PC-9 (cell line): ENCODE measurements at regions not wholly inside any gene's neighbourhood (a gene's known extent, or its start where the extent isn't known, plus 50 kb on each side); places are given as distances from the start of the nearest gene placed in this dataset.

Experiments
- CTCF ChIP-seq: fragments of 200-600 bp; sonication (generic); conservative IDR thresholded peaks from 2 replicates; pipeline ENCODE4 v1.6.1; 2017; ENCODE audit warnings: mixed run types, antibody characterized with exemption, mild to moderate bottlenecking, moderate library complexity
- EZH2 ChIP-seq: fragments of 200-600 bp; sonication (generic); IDR thresholded peaks from 2 replicates; pipeline ENCODE4 v1.8.0; 2017; ENCODE audit warnings: antibody characterized with exemption, low read depth

- TF ChIP-seq EZH2 (no peak), CTCF (no peak)
Observed at GRCh38 chr3:95217661-95218060, 1154.8 kb downstream of the NSUN3 start.
